ENCODE measurements at regions not wholly inside any gene's neighbourhood (a gene's known extent, or its start where the extent isn't known, plus 50 kb on each side); places are given as distances from the start of the nearest gene placed in this dataset.

DNA sequence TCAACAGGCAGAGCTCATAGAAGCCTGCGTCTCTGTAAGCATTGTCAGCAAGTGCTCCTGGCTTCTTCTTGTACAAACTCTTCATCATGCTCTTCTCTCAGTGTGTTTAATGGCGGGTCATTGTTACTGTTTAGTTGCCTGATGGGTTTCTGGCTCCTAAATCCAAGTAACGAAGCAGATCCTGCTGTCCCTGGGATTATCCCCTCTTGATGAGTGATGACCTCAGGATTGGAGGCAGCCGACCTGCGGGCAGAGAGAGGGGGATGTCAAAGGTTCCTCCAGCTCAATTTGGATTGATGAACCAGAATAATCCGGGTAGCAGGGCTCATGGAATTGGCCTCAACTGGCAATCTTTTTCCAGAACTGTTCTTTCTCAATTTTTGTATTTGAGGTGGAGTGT is 66.1 kb upstream of the BARHL2 start:
- TF ChIP-seq, protein P1, sequence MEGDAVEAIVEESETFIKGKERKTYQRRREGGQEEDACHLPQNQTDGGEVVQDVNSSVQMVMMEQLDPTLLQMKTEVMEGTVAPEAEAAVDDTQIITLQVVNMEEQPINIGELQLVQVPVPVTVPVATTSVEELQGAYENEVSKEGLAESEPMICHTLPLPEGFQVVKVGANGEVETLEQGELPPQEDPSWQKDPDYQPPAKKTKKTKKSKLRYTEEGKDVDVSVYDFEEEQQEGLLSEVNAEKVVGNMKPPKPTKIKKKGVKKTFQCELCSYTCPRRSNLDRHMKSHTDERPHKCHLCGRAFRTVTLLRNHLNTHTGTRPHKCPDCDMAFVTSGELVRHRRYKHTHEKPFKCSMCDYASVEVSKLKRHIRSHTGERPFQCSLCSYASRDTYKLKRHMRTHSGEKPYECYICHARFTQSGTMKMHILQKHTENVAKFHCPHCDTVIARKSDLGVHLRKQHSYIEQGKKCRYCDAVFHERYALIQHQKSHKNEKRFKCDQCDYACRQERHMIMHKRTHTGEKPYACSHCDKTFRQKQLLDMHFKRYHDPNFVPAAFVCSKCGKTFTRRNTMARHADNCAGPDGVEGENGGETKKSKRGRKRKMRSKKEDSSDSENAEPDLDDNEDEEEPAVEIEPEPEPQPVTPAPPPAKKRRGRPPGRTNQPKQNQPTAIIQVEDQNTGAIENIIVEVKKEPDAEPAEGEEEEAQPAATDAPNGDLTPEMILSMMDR (IDR thresholded peaks at IDR 0.05): no peak
- TF ChIP-seq POLR2AphosphoS5 (IDR thresholded peaks at IDR 0.05; ENCODE audit: insufficient read depth in 1 of 2, low read depth in 1 of 2) (no peak), POLR2A (IDR thresholded peaks at IDR 0.05) (no peak)
- no peaks in the 10 kb centered on the region for H3K4me1 ChIP-seq
- H3K4me3 ChIP-seq: no peak overlapping the region
- intact Hi-C loops (cut with DNase I): no loop called here
- H3K27ac ChIP-seq: no peak overlapping the region
- no peaks in the 10 kb centered on the region for H3K9me3 ChIP-seq
- no peak for DNase-seq (ENCODE audit: extremely low spot score in 2 of 2)
- H3K27me3 ChIP-seq: no peaks in the 10 kb centered on the region
- H3K36me3 ChIP-seq: no peaks in the 10 kb centered on the region

DNA sequence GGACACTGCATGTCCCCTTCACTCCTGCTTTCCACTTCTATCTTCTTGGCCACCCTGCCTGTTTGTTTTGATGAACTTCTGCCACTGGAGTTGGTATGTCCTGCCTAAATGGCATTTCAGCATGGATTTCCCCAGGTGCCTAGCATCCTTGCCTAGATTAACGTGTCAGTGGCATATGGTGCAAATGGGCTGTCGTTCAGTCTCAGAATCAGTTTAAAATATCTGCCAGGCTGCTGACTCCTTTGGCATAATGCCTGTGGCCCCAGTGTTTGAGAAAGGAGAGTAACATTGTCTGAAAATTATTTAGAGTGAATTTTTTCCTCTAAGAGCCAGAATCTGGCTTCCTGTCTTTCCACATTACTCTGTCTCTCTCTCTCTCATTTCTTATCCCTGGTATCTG is 64.9 kb upstream of the BARHL2 start:
- TF ChIP-seq POLR2A (IDR thresholded peaks at IDR 0.05) (no peak), POLR2AphosphoS5 (IDR thresholded peaks at IDR 0.05; ENCODE audit: insufficient read depth in 1 of 2, low read depth in 1 of 2) (no peak)
- TF ChIP-seq, protein P1 (IDR thresholded peaks at IDR 0.05): no peak
- intact Hi-C loops (cut with DNase I): no loop called here

DNA sequence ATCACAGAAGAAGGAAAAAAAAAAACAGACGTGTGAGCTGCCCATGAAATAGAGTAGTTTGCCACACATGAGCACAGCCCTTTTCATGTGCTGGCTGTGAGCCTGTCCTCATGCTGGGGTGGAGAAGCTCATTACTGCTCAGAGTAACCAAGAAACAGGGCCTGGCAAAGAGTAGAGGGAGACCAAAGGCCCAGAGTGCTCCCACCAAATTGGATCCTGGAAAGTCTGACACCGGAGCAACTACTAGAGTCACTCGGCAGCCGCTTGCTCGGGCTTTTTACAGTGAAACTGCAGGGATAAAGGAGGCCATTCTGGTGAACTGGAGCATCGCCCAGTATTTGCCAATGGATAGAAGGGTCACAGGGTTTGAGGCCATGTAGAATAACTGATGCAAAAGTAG is 64.4 kb upstream of the BARHL2 start:
- no peak for DNase-seq (ENCODE audit: extremely low spot score in 2 of 2)
- H3K36me3 ChIP-seq: no peaks in the 10 kb centered on the region
- H3K27ac ChIP-seq: no peak overlapping the region
- no peaks in the 10 kb centered on the region for H3K27me3 ChIP-seq
- no peaks in the 10 kb centered on the region for H3K9me3 ChIP-seq
- H3K4me3 ChIP-seq: no peak overlapping the region
- TF ChIP-seq POLR2A (IDR thresholded peaks at IDR 0.05) (no peak), POLR2AphosphoS5 (IDR thresholded peaks at IDR 0.05; ENCODE audit: insufficient read depth in 1 of 2, low read depth in 1 of 2) (no peak)
- TF ChIP-seq, protein P1 (IDR thresholded peaks at IDR 0.05): no peak
- no peaks in the 10 kb centered on the region for H3K4me1 ChIP-seq
- intact Hi-C loops (cut with DNase I): no loop called here

More for the DNA sequence above, 64.9 kb upstream of the BARHL2 start:
- Histone ChIP-seq H3K4me1 (no peaks in the 10 kb centered on the region), H3K27ac (no peak overlapping the region), H3K36me3 (no peaks in the 10 kb centered on the region), H3K9me3 (no peaks in the 10 kb centered on the region), H3K27me3 (no peaks in the 10 kb centered on the region), H3K4me3 (no peak overlapping the region)
- no peak for DNase-seq (ENCODE audit: extremely low spot score in 2 of 2)

DNA sequence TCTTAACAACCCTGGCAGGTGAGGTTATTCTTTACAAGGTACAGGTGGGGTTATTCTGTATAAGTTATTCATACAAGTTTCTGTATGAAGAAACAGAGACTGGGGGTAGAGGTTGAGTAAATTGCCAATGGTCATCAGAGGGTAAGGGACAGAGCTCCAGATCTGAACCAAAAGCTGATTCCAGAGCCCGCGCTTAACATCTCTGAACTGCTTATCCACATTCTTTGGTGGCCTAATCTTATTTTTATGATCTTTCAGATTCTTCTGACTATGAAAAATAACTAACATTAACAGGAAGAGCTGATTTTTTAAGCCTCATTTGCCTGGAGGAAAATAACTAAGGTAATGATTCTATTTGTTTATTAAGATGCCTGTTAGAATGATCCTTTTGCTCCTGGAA is 63.9 kb upstream of the BARHL2 start:
- Histone ChIP-seq H3K4me1 (no peaks in the 10 kb centered on the region), H3K4me3 (no peak overlapping the region), H3K9me3 (no peaks in the 10 kb centered on the region), H3K36me3 (no peaks in the 10 kb centered on the region), H3K27me3 (no peaks in the 10 kb centered on the region), H3K27ac (no peak overlapping the region)
- no peak for TF ChIP-seq POLR2AphosphoS5 (IDR thresholded peaks at IDR 0.05; ENCODE audit: insufficient read depth in 1 of 2, low read depth in 1 of 2)
- TF ChIP-seq POLR2A (IDR thresholded peaks at IDR 0.05): no peak
- TF ChIP-seq, protein P1 (IDR thresholded peaks at IDR 0.05): no peak
- no peak for DNase-seq (ENCODE audit: extremely low spot score in 2 of 2)
- intact Hi-C loops (cut with DNase I): no loop called here

DNA sequence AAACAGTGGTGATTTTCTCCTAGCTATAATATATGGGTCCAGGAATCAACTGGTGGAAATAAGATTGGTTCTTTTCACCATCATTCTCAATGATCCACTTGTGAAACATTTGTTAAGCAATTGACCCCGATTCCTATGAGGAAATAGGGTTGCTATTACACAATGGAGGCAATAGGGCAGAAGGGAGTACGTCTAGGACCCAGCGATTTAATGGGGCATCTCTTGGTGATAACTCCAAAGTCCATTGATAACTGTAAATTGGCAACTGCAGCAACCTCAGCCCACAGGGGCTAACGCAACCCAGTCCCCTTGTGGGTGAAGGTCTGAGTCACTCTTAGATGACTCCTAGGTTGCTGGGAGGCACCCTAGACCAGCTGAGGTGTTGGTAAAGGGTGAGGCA is 62.5 kb upstream of the BARHL2 start:
- intact Hi-C loops (cut with DNase I): no loop called here

More for the DNA sequence above, 62.5 kb upstream of the BARHL2 start:
- no peak for TF ChIP-seq POLR2AphosphoS5 (IDR thresholded peaks at IDR 0.05; ENCODE audit: insufficient read depth in 1 of 2, low read depth in 1 of 2)
- no peak for TF ChIP-seq POLR2A (IDR thresholded peaks at IDR 0.05)
- TF ChIP-seq, protein P1 (IDR thresholded peaks at IDR 0.05): no peak
- H3K27ac ChIP-seq: no peak overlapping the region
- no peaks in the 10 kb centered on the region for H3K36me3 ChIP-seq
- no peaks in the 10 kb centered on the region for H3K27me3 ChIP-seq
- no peaks in the 10 kb centered on the region for H3K9me3 ChIP-seq
- no peak overlapping the region for H3K4me3 ChIP-seq
- no peak for DNase-seq (ENCODE audit: extremely low spot score in 2 of 2)
- H3K4me1 ChIP-seq: no peaks in the 10 kb centered on the region

Data from vagina (tissue), 2 donors.